ENCODE measurements at regions not wholly inside any gene's neighbourhood (a gene's known extent, or its start where the extent isn't known, plus 50 kb on each side); places are given as distances from the start of the nearest gene placed in this dataset.

DNA sequence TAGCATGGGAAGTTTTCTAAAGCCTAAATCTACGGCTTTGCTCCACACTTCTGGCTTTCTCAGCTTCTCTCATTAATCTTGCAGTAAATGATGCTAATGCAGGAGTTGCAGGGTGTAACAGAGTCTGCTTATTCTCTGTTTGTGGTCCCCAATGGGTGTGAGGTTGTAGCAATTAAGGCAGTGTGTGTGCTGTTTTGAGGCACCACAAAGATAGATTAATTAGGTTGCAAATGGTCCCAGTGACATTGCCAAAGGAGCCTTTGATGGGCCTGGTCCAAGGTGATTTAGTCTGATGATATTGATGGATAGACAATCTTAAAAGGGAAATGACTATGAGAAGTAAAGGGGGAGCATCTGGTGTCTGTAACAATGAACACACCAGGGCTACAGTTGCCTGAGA, 1313.7 kb upstream of the CDH8 start:
- TF ChIP-seq, protein P1, sequence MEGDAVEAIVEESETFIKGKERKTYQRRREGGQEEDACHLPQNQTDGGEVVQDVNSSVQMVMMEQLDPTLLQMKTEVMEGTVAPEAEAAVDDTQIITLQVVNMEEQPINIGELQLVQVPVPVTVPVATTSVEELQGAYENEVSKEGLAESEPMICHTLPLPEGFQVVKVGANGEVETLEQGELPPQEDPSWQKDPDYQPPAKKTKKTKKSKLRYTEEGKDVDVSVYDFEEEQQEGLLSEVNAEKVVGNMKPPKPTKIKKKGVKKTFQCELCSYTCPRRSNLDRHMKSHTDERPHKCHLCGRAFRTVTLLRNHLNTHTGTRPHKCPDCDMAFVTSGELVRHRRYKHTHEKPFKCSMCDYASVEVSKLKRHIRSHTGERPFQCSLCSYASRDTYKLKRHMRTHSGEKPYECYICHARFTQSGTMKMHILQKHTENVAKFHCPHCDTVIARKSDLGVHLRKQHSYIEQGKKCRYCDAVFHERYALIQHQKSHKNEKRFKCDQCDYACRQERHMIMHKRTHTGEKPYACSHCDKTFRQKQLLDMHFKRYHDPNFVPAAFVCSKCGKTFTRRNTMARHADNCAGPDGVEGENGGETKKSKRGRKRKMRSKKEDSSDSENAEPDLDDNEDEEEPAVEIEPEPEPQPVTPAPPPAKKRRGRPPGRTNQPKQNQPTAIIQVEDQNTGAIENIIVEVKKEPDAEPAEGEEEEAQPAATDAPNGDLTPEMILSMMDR (IDR thresholded peaks at IDR 0.05) = no peak

DNA sequence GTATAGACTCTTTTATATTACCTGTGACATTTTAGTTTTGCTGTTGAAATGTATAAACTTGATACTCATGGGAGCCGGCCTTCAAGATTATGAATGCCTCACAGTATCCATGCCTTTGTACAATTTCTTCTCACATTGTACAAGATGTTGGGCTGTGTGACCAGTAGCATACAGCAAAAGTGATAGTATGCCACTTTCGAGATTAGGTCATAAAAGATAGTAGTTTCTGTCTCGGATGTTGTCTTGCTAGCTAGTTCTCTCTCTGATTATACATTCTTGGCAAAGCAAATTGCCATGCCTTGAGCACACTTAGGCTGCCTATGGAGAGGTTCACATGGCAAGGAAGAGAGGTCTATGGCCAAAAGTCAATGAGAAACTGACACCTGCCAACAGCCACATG, 1309.8 kb upstream of the CDH8 start:
- TF ChIP-seq, protein P1 (IDR thresholded peaks at IDR 0.05) = no peak

DNA sequence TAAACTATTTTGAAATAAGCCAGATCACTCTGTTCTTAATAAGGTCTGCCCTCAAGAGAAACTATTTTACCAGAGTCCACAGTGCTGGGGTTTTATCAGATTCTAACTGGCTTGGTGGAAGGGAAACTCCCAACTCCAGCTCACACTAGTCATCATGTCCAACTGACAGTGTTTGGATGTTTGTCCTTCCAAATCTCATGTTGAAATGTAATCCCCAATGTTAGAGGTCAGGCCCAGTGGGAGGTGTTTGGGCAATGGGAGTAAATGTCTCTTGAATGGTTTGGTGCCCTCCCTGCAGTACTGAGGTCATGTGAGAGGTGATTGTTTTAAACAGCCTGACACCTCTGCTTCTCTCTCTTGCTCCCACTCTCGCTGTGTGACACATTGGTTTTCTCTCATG, 1301.0 kb upstream of the CDH8 start:
- TF ChIP-seq, protein P1 (IDR thresholded peaks at IDR 0.05) = no peak

DNA sequence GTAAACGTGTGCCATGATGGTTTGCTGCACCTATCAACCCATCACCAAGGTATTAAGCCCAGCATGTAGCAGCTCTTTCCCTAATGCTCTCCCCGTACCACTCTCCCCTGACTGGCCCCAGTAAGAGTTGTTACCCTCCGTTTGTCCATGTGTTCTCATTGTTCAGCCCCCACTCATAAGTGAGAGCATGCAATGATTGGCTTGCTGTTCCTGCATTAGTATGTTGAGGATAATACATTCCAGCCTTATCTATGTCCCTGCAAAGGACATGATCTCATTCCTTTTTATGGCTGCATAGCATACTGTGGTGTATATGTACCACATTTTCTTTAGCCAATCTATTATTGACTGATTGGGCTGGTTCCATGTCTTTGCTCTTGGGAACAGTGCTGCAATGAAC, 1294.9 kb upstream of the CDH8 start:
- TF ChIP-seq, protein P1 (IDR thresholded peaks at IDR 0.05) = no peak

DNA sequence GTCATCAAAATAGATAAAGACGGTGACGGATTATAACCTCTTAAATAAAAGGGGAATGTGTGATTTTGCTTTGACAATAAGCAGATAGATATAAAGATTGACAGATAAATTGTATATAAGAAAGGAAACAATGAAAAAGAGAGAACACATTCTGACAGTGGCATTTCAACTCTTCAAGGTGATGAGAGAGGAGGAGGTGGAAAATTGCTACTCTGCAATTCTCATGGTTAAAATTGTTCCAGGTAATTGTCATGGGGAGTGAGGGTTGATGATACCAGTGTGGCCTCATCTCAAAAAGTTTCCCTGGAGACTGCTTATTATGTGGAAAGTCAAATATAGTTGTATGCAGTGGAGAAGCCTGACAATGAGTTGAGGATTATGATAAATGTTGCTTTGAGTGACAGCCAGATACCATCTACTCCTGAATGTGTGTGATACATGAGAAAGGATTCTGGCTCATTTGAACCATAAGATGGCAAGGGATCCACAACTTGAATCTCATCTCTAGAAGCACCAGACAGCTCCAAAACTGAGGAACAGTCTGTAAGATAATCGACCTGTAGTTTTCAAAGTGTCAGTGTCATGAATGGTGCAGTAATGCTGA, 1290.6 kb upstream of the CDH8 start:
- TF ChIP-seq, protein P1 (IDR thresholded peaks at IDR 0.05) = no peak

DNA sequence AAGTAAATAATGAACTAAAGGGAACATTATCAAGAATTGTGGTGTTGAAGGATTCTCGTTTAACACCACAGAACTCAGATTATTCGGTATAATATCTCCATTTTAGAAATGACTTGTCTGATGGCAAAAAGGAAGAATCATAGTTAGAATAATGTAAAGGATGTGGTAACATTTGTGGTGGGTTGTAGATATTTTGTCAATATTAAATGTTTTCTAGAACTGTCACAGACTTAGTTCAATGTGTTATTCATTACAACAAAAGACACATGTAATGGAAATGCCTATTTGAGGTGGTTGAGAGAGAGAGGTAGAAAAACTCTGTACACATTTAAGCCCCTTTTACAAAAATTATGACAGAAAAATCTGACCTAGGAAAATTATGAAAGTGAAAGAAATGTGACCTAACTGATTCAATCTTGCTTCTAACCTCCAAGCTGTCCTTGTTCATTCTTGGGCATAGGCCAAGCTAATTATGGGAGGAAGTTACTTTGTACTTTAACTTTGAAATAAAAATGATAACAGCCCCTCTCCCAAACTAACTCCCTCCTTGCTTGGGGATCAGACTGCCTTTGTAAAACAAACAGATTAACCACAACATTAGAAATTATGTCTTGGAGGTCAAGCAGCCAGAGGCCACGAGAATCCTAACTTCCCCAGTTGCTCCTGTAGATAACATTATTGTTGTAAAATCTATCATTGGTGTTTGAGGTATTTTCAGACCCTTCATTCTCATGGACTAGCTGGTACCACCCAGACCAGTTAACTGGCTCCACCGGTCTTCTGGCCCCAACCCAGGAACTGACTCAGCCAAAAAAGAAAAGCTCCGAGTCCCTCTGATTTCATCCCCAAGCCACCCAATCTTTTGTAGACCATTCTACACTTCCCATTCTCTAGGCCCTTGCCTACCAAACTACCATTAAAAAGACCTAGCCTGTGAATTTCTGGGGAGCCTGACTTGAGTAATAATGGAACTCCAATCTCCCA, 1287.8 kb upstream of the CDH8 start:
- TF ChIP-seq, protein P1 (IDR thresholded peaks at IDR 0.05) = no peak

DNA sequence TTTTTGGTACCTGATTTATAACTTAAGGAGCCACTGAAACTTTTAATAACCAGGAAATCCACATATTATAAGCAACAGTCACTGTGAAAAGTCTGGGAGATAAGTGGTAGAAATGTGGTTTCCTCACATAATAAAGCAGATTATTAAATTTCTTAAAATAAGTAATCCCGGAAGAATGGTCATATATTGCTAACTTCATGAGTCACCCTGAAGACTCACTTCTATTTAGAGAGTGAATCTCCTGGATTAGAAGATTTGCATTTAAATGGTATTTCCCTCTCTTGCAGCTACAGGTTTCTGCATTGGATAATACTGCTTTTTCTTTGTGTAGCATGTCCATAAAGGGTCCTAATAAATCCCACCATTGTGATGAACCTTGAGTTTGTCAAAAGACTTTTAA, 1286.8 kb upstream of the CDH8 start:
- TF ChIP-seq, protein P1 (IDR thresholded peaks at IDR 0.05) = no peak
